Head of caudate nucleus (tissue), 42 donors: ENCODE measurements at regions not wholly inside any gene's neighbourhood (a gene's known extent, or its start where the extent isn't known, plus 50 kb on each side); places are given as distances from the start of the nearest gene placed in this dataset.

Source experiments
- DNase-seq, 42 donors: peaks; one replicate each; pipeline versions ENCODE4 v3.0.0 to v3.0.0-alpha.2; 2020 to 2021; ENCODE audit warnings: mixed read lengths in 7 of 42
- intact Hi-C: fragments of 100-400 bp; cut with DNase I; formaldehyde crosslinking; loops from one replicate; pipeline ENCODE4 v1.15.0; 2022

DNA sequence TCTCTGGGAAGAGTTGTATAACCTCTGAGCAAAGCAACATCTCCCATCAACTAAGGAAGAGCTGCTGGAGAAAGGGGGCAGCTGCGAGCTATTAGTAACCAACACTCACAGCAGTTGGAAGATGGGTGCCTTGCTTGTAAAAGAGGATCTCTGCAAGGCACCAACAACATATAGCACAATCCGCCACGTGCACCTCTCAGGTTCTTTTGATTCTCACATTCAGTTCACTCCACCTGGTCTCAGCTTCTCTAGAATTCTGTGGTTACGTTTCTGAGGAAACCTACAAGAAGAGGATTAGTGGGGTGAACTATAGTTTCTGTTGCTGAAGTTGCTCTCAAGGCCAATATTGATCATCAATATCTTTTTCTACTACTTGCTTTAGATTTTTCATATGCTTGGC is 117.1 kb downstream of the RPS24 start:
- DNase-seq, result no peak
- intact Hi-C loops, result no loop called here

DNA sequence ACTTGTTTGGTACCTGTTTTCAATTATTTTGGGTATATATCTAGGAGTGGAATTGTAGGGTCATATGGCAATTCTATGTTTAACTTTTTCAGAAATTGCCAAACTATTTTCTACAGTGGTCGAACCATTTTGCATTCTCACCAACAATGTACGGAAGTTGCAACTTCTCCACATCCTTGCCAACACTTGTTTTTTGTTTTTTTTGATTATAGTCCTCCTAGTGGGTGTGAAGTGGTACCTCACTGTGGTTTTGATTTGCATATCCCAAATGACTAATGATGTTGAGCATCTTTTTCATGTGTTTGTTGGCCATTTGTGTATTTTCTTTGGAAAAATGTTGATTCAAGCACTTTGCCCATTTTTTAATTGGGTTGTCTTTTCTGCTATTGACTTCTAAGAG is 122.1 kb downstream of the RPS24 start:
- DNase-seq, result no peak
- intact Hi-C loops, result no loop called here

GRCh38 chr10:78160591-78160990 is 126.9 kb downstream of the RPS24 start:
- no peak for DNase-seq
- intact Hi-C loops, result no loop called here

DNA sequence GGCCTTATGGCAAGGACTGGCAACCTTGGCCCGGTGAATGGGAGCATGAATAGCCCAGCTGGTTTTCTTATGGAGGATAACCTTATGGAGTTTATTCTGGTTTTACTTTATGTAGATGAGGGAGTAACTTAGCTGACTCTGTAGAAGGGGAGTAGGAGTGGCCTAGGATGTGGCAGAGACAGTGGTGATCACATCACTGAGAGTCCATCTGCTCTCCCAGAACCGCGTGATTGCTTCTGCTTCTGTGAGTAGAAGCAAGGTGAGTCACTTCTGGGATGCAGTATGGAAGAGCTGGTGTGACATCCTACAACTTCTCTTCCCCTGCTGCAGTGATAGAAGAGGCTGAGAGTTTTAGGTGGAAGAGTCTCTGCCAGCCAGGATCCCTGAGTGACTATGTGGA is 129.2 kb downstream of the RPS24 start:
- intact Hi-C loops, result no loop called here
- no peak for DNase-seq

DNA sequence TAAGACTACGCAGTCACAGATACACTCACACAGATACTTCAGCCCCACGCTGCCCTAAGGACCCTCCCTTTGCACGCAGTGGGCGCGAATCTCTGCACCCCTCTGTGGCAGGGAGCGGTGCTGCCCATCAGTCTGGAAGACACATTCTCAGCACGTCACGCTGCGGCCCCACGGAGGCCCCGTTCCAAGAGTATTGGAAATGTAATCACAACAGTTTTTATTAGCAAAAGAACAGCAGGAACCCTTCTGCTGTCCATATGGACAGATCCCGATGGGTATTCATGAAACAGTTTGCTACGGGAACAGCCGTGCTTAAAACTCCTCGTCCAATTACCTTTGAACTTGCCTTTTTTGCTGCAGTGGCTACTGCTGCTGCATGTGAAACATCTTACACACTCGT is 131.0 kb downstream of the RPS24 start:
- intact Hi-C loops, result no loop called here
- no peak for DNase-seq

- DNase-seq, result no peak
- intact Hi-C loops, result no loop called here
These were observed 131.5 kb downstream of the RPS24 start for GRCh38 chr10:78165172-78165571.

DNA sequence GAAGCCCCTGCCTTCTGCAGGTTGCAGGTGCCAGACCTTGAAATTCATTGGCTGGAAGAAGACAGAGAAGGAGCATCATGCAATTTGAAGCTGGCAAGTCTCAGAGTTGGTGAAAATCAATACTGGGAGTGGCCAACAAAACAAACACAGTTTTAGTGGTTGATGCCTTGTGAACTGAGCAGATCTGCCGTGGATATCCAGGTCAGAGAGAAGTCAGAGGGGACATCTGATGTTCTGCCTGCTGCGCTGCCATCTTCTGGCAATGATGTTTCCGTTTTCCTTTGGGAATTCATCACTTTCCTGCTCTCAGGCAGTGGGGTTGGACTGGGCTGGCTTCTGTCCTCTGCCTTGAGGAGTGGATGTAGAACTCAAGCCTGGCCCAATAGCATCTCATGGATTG is 132.0 kb downstream of the RPS24 start:
- no peak for DNase-seq
- intact Hi-C loops, result no loop called here

DNA sequence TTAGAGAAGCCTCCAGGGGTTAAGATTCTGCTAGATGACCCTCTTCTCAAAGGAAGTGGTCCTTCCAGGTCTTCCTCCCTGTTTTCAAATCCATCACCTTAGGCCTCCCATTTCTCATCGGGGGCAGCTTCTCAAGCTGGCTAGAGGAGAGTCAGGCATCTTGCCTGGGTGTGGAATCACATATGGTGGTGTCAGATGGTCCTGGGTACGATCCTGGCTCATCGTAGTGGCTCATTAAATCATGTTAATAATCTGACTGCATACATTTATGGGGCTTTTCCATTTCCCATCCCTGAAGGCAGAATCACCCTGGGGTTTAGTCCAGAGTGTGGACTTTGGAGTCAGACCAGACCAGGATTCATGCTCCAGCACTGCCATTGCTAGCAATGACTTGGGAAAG is 132.6 kb downstream of the RPS24 start:
- DNase-seq, result no peak
- intact Hi-C loops, result no loop called here

DNA sequence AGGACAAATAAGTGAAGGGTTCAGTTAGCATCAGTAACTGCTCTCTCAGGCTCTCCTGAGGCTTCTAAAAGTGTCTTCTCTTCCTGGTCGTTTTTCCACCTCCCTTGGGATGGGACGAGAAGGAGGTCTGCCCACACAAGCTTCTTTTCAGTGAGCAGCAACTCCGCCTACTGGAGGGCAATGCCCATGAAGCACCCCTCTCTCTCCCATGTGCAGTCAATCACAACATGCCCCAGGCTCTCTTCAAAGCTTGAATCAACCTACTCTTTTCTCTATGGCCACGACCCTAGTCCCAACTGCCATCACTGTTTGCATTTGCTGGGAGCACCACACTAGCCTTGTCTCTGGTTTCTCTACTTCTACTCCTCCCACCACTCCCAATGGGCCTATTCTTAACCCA is 135.6 kb downstream of the RPS24 start:
- intact Hi-C loops, result no loop called here
- no peak for DNase-seq

DNA sequence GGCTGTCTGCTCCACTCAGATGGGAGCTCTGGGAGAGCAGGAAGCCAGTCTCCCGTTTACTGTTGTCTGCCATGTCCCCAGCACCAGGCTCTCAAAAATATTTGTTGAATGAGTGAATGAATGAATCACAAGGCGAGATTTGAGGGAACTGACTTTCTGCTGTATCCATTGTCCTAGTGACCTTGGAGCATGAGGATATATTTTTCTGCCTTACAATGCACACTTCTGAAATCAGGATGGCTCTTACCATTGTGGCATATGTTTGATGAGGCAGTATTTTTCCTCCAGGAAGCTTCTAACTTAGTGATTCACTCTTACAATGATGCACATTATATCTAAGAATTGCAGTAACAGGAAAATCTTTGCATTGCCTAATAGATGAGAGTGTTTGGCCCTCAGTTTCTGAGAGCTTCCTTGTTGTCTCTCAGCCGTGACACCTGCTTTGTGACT is 136.4 kb downstream of the RPS24 start:
- intact Hi-C loops, result no loop called here
- no peak for DNase-seq

DNA sequence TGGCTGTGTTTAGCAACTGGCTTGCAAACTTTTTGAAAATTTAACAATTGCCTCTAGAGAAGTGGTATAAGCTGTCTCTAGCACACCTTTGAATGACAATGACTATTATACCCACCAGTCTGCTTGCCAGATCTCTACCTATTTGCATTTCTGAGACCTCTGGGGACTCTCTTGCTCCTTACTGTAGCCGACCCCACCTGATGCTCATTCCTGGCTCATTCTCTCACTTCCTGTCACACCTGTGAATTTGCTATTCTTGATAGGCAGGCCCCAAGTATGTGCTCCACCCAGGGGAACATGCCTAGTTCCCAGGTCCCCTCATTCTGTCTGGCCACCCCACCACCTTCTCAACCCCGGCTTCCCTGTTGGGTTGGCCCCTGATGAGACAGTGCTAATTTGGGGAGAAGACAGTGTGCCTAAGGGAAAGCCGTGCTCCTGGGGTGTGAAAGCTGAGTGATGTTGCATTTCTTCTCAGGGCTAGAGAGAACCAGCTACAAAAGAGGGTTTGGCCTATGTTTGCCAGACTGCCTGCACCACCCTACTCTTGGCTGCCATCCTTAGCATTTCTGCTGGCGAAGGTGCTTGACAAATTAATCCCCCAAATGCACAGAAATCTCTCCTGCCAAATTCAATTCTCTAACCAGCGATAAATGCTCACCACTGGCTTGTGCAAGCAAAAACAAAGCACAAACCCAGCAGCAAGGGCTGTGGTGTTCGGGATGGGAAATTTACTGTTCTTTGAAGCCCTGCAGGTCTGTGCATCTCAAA is 138.2 kb downstream of the RPS24 start:
- intact Hi-C loops, result no loop called here
- no peak for DNase-seq

- no peak for DNase-seq
- intact Hi-C loops, result no loop called here
These were observed 139.8 kb downstream of the RPS24 start for GRCh38 chr10:78173360-78174015.

DNA sequence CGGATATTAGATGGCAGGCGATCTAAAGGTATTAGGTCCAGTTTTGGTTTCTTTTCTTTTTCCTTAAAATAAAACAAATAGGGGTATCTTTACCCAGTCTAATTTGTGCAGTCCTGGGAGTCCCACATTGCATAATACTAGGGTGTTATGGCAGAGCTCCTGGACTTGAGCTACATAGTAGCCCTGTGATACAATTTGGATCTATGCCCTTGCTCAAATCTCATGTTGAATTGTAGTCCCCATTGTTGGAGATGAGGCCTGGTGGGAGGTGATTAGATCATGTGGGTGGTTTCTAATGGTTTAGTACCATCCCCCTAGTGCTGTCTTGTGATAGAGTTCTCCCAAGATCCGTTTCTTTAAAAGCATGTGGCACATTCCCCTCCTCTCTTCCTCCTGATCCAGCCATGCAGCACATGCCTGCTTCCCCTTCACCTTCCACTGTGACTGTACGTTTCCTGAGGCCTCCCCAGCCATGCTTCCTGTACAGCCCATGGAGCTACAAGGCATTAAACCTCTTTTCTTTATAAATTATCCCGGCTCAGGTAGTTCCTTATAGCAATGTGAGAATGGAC is 141.9 kb downstream of the RPS24 start:
- intact Hi-C loops, result no loop called here
- DNase-seq, result no peak

GRCh38 chr10:78176320-78177317 is 143.0 kb downstream of the RPS24 start:
- intact Hi-C loops, result no loop called here

DNA sequence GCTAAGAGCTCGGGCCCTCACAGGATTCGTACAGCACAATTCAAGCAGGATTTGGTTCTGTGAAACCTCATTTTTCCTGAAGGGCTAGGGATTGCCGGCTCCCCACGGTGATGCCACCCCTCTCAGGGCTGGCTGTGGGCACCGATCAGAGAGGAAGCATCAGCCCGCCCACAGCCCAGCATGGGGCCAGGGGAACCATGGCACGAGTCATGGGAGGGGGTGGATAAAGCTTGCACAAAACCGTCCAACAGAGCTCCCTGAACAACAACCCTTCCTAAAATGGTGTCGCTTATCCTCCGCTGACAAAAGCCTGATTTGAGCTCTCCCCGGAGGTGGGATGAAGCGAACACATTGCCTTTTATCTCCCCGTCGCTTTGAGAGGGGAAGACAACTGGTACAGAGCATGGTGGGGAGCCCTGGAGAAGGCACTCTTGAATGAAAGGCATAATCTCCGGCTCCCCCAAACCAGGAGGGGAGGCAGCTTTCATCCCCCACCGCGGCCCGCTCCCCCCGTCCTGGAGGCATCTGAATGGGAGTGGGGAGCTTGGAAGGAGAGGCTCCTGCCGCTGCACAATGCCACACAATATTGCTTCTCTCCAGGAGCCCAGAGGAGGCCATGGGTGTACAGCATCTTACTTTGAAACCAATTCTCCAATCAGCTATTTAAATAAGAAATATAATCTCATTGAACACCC is 144.0 kb downstream of the RPS24 start:
- DNase-seq, result peak in 7 of 42 donors; percentile 21 to 64 (median 35)
- intact Hi-C loops, result no loop called here

More at GRCh38 chr10:78176320-78177317, 143.0 kb downstream of the RPS24 start:
- peak; percentile 70 to 95 (median 86) for DNase-seq

DNA sequence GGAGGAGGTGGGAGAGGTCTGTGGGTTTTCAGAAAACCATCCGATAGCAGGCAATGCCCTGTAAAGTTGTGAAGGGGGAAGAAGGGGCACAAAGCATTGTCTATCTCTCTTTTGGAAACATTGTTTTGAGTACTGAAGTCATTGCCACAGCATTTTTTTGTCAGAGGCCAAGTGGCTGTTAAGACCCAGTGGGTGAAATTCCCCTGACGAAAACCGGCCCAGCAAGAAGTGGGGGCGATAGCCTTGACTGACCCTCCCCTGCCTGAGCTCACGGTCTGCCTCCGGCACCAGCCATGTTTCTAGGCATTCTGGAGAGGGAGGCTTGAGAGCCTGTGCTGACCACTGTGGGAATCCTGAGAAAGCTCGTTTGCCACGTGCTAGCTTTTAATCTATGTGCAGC is 144.7 kb downstream of the RPS24 start:
- no peak for DNase-seq
- intact Hi-C loops, result no loop called here

- intact Hi-C loops, result no loop called here
- peak in 18 of 42 donors; percentile 21 to 63 (median 36) for DNase-seq
These were observed 145.3 kb downstream of the RPS24 start for GRCh38 chr10:78178940-78179339.

GRCh38 chr10:78179886-78180705 is 146.4 kb downstream of the RPS24 start:
- DNase-seq, result no peak
- intact Hi-C loops, result no loop called here
